Panc1 (cell line): ENCODE measurements at regions not wholly inside any gene's neighbourhood (a gene's known extent, or its start where the extent isn't known, plus 50 kb on each side); places are given as distances from the start of the nearest gene placed in this dataset.

Experiments
- ATAC-seq: fragments of 200-7000 bp; cut with Tn5 transposase; 2 replicates; pipeline ENCODE4 v1.9.1; 2020; ENCODE audit warnings: mild to moderate bottlenecking, moderate library complexity
- BruUV-seq: library from RNA; stranded (reverse); fragments of 400-500 nt; replicated peaks from 2 replicates; lab custom pipeline; 2021; lab: Mats Ljungman, UMichigan
- CTCF ChIA-PET: fragments of 300-600 bp; sonication (Branson Sonifier 250); formaldehyde crosslinking; loops from one replicate; lab custom pipeline; 2022; ENCODE audit warnings: antibody characterized with exemption; lab: Charles Lee
- POLR2A ChIA-PET: fragments of 300-600 bp; sonication (Branson Sonifier 250); formaldehyde crosslinking; loops from one replicate; lab custom pipeline; 2022; ENCODE audit warnings: antibody characterized with exemption; lab: Charles Lee
- DNase-seq: peaks from one replicate; pipeline ENCODE4 v3.0.0-alpha.2; 2010; ENCODE audit warnings: low read depth, low spot score
- H3K27ac ChIP-seq: 2 replicates; pipeline ENCODE4 v1.5.1; 2011; ENCODE audit warnings: mild to moderate bottlenecking, low read length, inconsistent platforms
- H3K27me3 ChIP-seq: fragments of 200-500 bp; sonication (Bioruptor generic); 2 replicates; pipeline ENCODE4 v1.6.0; 2014; ENCODE audit warnings: low read length, inconsistent platforms; ENCODE audit not compliant: control insufficient read depth, insufficient read depth
- H3K36me3 ChIP-seq: fragments of 200-500 bp; sonication (Bioruptor generic); 2 replicates; pipeline ENCODE4 v1.5.1; 2014; ENCODE audit warnings: inconsistent platforms, mild to moderate bottlenecking, low read length, moderate library complexity; ENCODE audit not compliant: control insufficient read depth, insufficient read depth
- H3K4me1 ChIP-seq: 2 replicates; pipeline ENCODE4 v1.5.1; 2011; ENCODE audit warnings: inconsistent platforms, mild to moderate bottlenecking, low read length, moderate library complexity; ENCODE audit not compliant: control insufficient read depth, insufficient read depth
- H3K4me3 ChIP-seq, 2 experiments: 2 replicates each; pipeline ENCODE4 v1.5.1; 2011 to 2012; ENCODE audit warnings: low read depth in 2 of 2, low read length in 2 of 2, mild to moderate bottlenecking in 2 of 2, inconsistent platforms in 1 of 2, moderate library complexity in 1 of 2
- H3K9me3 ChIP-seq: fragments of 200-500 bp; sonication (Bioruptor generic); 2 replicates; pipeline ENCODE4 v1.5.1; 2014; ENCODE audit warnings: low read depth, mild to moderate bottlenecking, inconsistent platforms, low read length, moderate library complexity; ENCODE audit not compliant: control insufficient read depth, insufficient read depth
- CTCF ChIP-seq: fragments of 450-650 bp; IDR thresholded peaks from 2 replicates; pipeline ENCODE4 v1.5.1; 2017; ENCODE audit warnings: mild to moderate bottlenecking
- POLR2AphosphoS5 ChIP-seq: IDR thresholded peaks from 2 replicates; pipeline ENCODE4 v1.6.1; 2012; ENCODE audit warnings: mild to moderate bottlenecking, low read depth, low read length, moderate library complexity
- REST ChIP-seq, 2 experiments: IDR thresholded peaks; 2 replicates each; pipeline ENCODE4 v1.6.1; 2011 to 2012; ENCODE audit warnings: low read depth in 2 of 2, control low read depth in 1 of 2, low read length in 1 of 2, mild to moderate bottlenecking in 1 of 2, moderate library complexity in 1 of 2; ENCODE audit not compliant: insufficient read depth in 1 of 2
- SIN3A ChIP-seq: IDR thresholded peaks from 2 replicates; pipeline ENCODE4 v1.6.1; 2012; ENCODE audit warnings: low read depth, mild to moderate bottlenecking, low read length, moderate library complexity, borderline replicate concordance; ENCODE audit not compliant: insufficient read depth
- TCF7L2 ChIP-seq: IDR thresholded peaks from 2 replicates; pipeline ENCODE4 v1.6.1; 2011; ENCODE audit warnings: mild to moderate bottlenecking, low read depth, low read length, inconsistent platforms
- in situ Hi-C: cut with HindIII; loops from 2 replicates; pipeline ENCODE4 v1.10.0; 2016; ENCODE audit warnings: low sequenced_read_pairs, low pct_unique_long_range_greater_than_20kb
- intact Hi-C: fragments of 100-400 bp; cut with micrococcal nuclease; formaldehyde crosslinking; loops from one replicate; pipeline ENCODE4 v1.10.0; 2022; ENCODE audit not compliant: unreplicated experiment

- DNase-seq, result no peak
- no peaks in the 10 kb centered on the region for H3K4me1 ChIP-seq
- no peak for ATAC-seq
- intact Hi-C loops, result no loop called here
- no peaks in the 10 kb centered on the region for H3K9me3 ChIP-seq
- H3K27me3 ChIP-seq, result no peaks in the 10 kb centered on the region
- no peak for TF ChIP-seq POLR2AphosphoS5
- TF ChIP-seq REST (IDR thresholded peaks at IDR 0.05; ENCODE audit: insufficient read depth in 1 of 2, low read depth in 2 of 2, low read length in 1 of 2), result no peak
- TF ChIP-seq TCF7L2, result no peak
- no peak for TF ChIP-seq CTCF
- TF ChIP-seq SIN3A, result no peak
- no peaks in the 10 kb centered on the region for H3K36me3 ChIP-seq
- ChIA-PET CTCF (interaction anchor here (0.7 kb wide), 1 partner anchor 365 kb away, joined by 3 read pairs; no protein-coding TSS in a partner anchor), POLR2A (no interaction called here)
- in situ Hi-C loops, result no loop called here
- no peak overlapping the region for H3K27ac ChIP-seq
- BruUV-seq, result no TSS peak
- H3K4me3 ChIP-seq, result no peak overlapping the region
These were observed 54.4 kb upstream of the NEK7 start for GRCh38 chr1:198102454-198102827.

- intact Hi-C loops, result no loop called here
- BruUV-seq, result no TSS peak
These were observed 51.6 kb upstream of the NEK7 start for GRCh38 chr1:198105185-198105584.

More at GRCh38 chr1:198105185-198105584, 51.6 kb upstream of the NEK7 start:
- ChIA-PET POLR2A (no interaction called here), CTCF (no interaction called here)
- in situ Hi-C loops, result no loop called here
- DNase-seq, result no peak
- no peaks in the 10 kb centered on the region for H3K27me3 ChIP-seq
- no peaks in the 10 kb centered on the region for H3K4me1 ChIP-seq
- no peaks in the 10 kb centered on the region for H3K36me3 ChIP-seq
- H3K27ac ChIP-seq, result no peak overlapping the region
- TF ChIP-seq TCF7L2 (no peak), CTCF (no peak), POLR2AphosphoS5 (no peak)
- H3K9me3 ChIP-seq, result no peaks in the 10 kb centered on the region
- ATAC-seq, result no peak
- H3K4me3 ChIP-seq, result no peak overlapping the region
